GM12878 (cell line): ENCODE measurements at regions not wholly inside any gene's neighbourhood (a gene's known extent, or its start where the extent isn't known, plus 50 kb on each side); places are given as distances from the start of the nearest gene placed in this dataset.
"Not testable (repeated sequence)": the region's sequence is repeated elsewhere in the genome, so short reads cannot be mapped to it uniquely, and the experiment has no call there.

ENCODE experiments used
- ATAC-seq: fragments of 200-7000 bp; cut with Tn5 transposase; 3 replicates; pipeline ENCODE4 v1.9.1; 2020; ENCODE audit warnings: mild to moderate bottlenecking, moderate library complexity
- BruUV-seq: library from RNA; stranded (reverse); fragments of 400-500 nt; replicated peaks from 2 replicates; lab custom pipeline; 2021; lab: Mats Ljungman, UMichigan
- CTCF ChIA-PET: fragments of 300-600 bp; sonication (Branson Sonifier 250); formaldehyde crosslinking; extraction: SDS; loops from one replicate; lab custom pipeline; 2021; ENCODE audit warnings: inconsistent platforms; lab: Yijun Ruan, JAX
- POLR2A ChIA-PET: fragments of 350-600 bp; formaldehyde crosslinking; extraction: SDS; loops from one replicate; lab custom pipeline; 2021; ENCODE audit warnings: inconsistent platforms; lab: Charles Lee
- RAD21 ChIA-PET: fragments of 300-600 bp; sonication (Branson Sonifier 250); formaldehyde crosslinking; loops from one replicate; lab custom pipeline; 2023; ENCODE audit warnings: antibody characterized with exemption; ENCODE audit not compliant: unreplicated experiment; lab: Charles Lee
- SMC1A ChIA-PET: fragments of 300-600 bp; sonication (Branson Sonifier 250); formaldehyde crosslinking; loops from one replicate; lab custom pipeline; 2023; ENCODE audit not compliant: unreplicated experiment, uncharacterized antibody; lab: Charles Lee
- DNase-seq: peaks from one replicate; pipeline ENCODE4 v3.0.0-alpha.2; 2011; ENCODE audit warnings: low read depth, low spot score
- FAIRE-seq: peaks from 3 replicates; lab custom pipeline; 2011; peaks lifted over from hg19 to GRCh38; lab: Jason Lieb, UNC
- H2AFZ ChIP-seq: 2 replicates; pipeline ENCODE4 v1.6.0; 2011; ENCODE audit warnings: low read depth, low read length, control low read depth; ENCODE audit not compliant: control insufficient read depth
- H3K27ac ChIP-seq: 2 replicates; pipeline ENCODE4 v1.5.1; 2011; ENCODE audit warnings: control low read depth; ENCODE audit not compliant: control insufficient read depth, insufficient read depth
- H3K27me3 ChIP-seq, 2 experiments: replicated peaks in 1 of 2; 2 replicates each; pipeline versions ENCODE4 v1.6.0 to v1.6.1; 2011; ENCODE audit warnings: low read length in 1 of 2; ENCODE audit not compliant: control insufficient read depth in 2 of 2, insufficient read depth in 2 of 2
- H3K36me3 ChIP-seq, 2 experiments: 2 replicates each; pipeline ENCODE4 v1.5.1; 2011; ENCODE audit warnings: low read length in 1 of 2; ENCODE audit not compliant: control insufficient read depth in 2 of 2, insufficient read depth in 2 of 2
- H3K4me1 ChIP-seq: 2 replicates; pipeline ENCODE4 v1.6.1; 2011; ENCODE audit warnings: mild to moderate bottlenecking, low read length, moderate library complexity, mixed read lengths; ENCODE audit not compliant: control insufficient read depth, insufficient read depth
- H3K4me2 ChIP-seq: 2 replicates; pipeline ENCODE4 v1.6.0; 2011; ENCODE audit warnings: control low read depth; ENCODE audit not compliant: control insufficient read depth, insufficient read depth
- H3K4me3 ChIP-seq: fragments of 200-600 bp; sonication (generic); 2 replicates; pipeline ENCODE4 v1.5.1; 2016
- H3K79me2 ChIP-seq: 2 replicates; pipeline ENCODE4 v1.6.0; 2011; ENCODE audit warnings: low read length; ENCODE audit not compliant: control insufficient read depth, insufficient read depth
- H3K9ac ChIP-seq: 2 replicates; pipeline ENCODE4 v1.8.0; 2011; ENCODE audit warnings: low read length, control low read depth, mixed read lengths; ENCODE audit not compliant: control insufficient read depth, insufficient read depth
- H3K9me3 ChIP-seq: replicated peaks from 3 replicates; pipeline ENCODE4 v1.5.1; 2011; ENCODE audit warnings: mild to moderate bottlenecking, low read length; ENCODE audit not compliant: control insufficient read depth, insufficient read depth
- H4K20me1 ChIP-seq: 2 replicates; pipeline ENCODE4 v1.6.0; 2011; ENCODE audit not compliant: control insufficient read depth, insufficient read depth
- WGBS: methylation state at CpG from one replicate; pipeline ENCODE4 v1.1.6; 2016; ENCODE audit warnings: low lambda C conversion rate; ENCODE audit not compliant: insufficient replicate concordance, insufficient coverage; ENCODE audit errors: missing lambda C conversion rate; 5-methylcytosine and 5-hydroxymethylcytosine counted together
- in situ Hi-C: fragments of 300-500 bp; cut with MboI; formaldehyde crosslinking; loops from 9 replicates; pipeline ENCODE4 v1.14.3; 2018; ENCODE audit warnings: mixed read lengths
- intact Hi-C: fragments of 100-400 bp; cut with micrococcal nuclease; formaldehyde crosslinking; loops from one replicate; pipeline ENCODE4 v1.14.2; 2022; ENCODE audit not compliant: unreplicated experiment

- H3K9me3 ChIP-seq, intact Hi-C loops, H2AFZ ChIP-seq, in situ Hi-C loops, SMC1A ChIA-PET, H3K27me3 ChIP-seq, H3K4me2 ChIP-seq, RAD21 ChIA-PET, BruUV-seq, H3K9ac ChIP-seq, H3K4me3 ChIP-seq, H3K4me1 ChIP-seq, H3K79me2 ChIP-seq, ATAC-seq, CTCF ChIA-PET, DNase-seq, H4K20me1 ChIP-seq, H3K27ac ChIP-seq, H3K36me3 ChIP-seq, POLR2A ChIA-PET, FAIRE-seq: not testable (repeated sequence)
- 72% methylated on average over 12 of the region's 13 CpGs for WGBS
Observed at GRCh38 chr16:21349336-21349735, 71.2 kb upstream of the CRYM start.

- ATAC-seq, RAD21 ChIA-PET, BruUV-seq, H3K27ac ChIP-seq, H3K27me3 ChIP-seq, H3K36me3 ChIP-seq, SMC1A ChIA-PET, H3K9ac ChIP-seq, H4K20me1 ChIP-seq, H2AFZ ChIP-seq, CTCF ChIA-PET, H3K4me3 ChIP-seq, H3K4me1 ChIP-seq, intact Hi-C loops, H3K79me2 ChIP-seq, POLR2A ChIA-PET, in situ Hi-C loops, H3K9me3 ChIP-seq, FAIRE-seq, H3K4me2 ChIP-seq, DNase-seq: not testable (repeated sequence)
- WGBS, result 48% methylated on average over 9 of the region's 9 CpGs
Observed at GRCh38 chr16:21348815-21349214, 70.7 kb upstream of the CRYM start.

GRCh38 chr16:21347538-21347937, 69.4 kb upstream of the CRYM start:
- BruUV-seq, intact Hi-C loops, CTCF ChIA-PET: not testable (repeated sequence)

GRCh38 chr16:21346756-21347491, 68.8 kb upstream of the CRYM start:
- RAD21 ChIA-PET, in situ Hi-C loops, H3K36me3 ChIP-seq, DNase-seq, H3K4me1 ChIP-seq, FAIRE-seq, H4K20me1 ChIP-seq, H3K27me3 ChIP-seq, BruUV-seq, H3K9ac ChIP-seq, SMC1A ChIA-PET, H3K4me3 ChIP-seq, ATAC-seq, H3K27ac ChIP-seq, intact Hi-C loops, H3K9me3 ChIP-seq, CTCF ChIA-PET, H3K4me2 ChIP-seq, POLR2A ChIA-PET, H2AFZ ChIP-seq, H3K79me2 ChIP-seq: not testable (repeated sequence)
- WGBS, result 65% methylated on average over 24 of the region's 25 CpGs

More at GRCh38 chr16:21347538-21347937, 69.4 kb upstream of the CRYM start:
- RAD21 ChIA-PET, H3K27me3 ChIP-seq, H3K4me3 ChIP-seq, H3K27ac ChIP-seq, SMC1A ChIA-PET, POLR2A ChIA-PET, ATAC-seq, in situ Hi-C loops, H3K36me3 ChIP-seq, DNase-seq, H3K4me1 ChIP-seq, H4K20me1 ChIP-seq, H3K9ac ChIP-seq, H2AFZ ChIP-seq, H3K79me2 ChIP-seq, H3K4me2 ChIP-seq, FAIRE-seq, H3K9me3 ChIP-seq: not testable (repeated sequence)
- whole genome bisulfite sequencing, result 77% methylated on average over 9 of the region's 11 CpGs
